ENCODE measurements at regions not wholly inside any gene's neighbourhood (a gene's known extent, or its start where the extent isn't known, plus 50 kb on each side); places are given as distances from the start of the nearest gene placed in this dataset.
"Not testable (repeated sequence)": the region's sequence is repeated elsewhere in the genome, so short reads cannot be mapped to it uniquely, and the experiment has no call there.

GRCh38 chr2:153299809-153300208, 178.8 kb downstream of the RPRM start:
- DNase-seq: no peak

DNA sequence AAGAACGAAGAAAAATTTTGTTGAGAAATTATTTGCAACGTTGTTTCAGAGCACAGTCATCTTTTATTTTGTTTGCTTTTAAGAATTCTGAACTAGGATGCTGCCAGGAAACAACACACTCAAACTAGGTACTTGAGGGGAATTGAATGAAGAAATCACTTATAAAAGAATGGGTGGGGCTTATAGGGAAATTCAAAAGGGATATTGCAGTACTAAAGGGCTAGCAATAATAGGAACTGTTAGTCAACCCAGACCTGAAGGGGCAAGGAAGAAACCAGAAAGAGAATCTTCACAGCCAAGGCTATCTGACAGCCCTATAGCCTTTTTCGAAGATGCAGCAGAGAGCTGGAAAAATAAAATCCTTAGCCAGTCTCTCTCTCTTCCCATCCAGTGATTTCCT, 179.3 kb downstream of the RPRM start:
- DNase-seq: no peak

GRCh38 chr2:153294199-153294786, 184.3 kb downstream of the RPRM start:
- DNase-seq: no peak

- peak in 1 of 5 experiments; percentile 5 for DNase-seq
Observed at GRCh38 chr2:153291718-153292117, 186.8 kb downstream of the RPRM start.

DNA sequence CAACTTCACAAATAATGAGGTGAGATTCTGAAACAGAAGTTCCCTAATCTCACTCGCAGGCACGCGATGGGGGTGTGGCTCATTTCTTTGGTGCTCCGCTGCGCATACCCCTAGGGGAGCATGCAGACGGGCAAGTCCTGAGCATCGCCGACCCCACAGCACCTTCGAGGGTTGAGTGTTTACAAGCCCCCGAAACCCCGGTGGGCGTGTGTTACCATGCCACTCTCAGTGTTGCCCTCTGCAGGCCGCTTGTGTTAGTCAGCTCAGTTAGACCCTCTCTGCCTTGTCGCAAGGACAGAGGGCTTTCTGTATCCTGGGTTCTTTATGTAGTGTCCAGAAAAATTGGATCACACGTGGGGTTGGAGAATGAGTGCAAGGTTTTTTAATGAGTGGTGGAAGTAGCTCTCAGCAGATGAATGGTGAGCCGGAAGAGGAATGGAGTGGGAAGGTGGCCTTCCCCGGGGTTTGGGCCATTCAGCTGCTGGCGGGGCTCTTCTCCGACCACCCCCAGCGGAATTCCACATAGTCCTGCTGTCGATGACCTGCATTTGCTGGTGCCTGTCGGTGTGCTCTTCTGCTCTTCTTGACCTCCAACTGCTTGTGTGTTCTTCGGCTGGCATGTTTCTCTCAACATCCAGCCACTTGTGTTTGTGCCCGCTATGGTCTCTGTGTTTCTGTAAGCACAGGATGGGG, 191.3 kb downstream of the RPRM start:
- no peak for DNase-seq

DNA sequence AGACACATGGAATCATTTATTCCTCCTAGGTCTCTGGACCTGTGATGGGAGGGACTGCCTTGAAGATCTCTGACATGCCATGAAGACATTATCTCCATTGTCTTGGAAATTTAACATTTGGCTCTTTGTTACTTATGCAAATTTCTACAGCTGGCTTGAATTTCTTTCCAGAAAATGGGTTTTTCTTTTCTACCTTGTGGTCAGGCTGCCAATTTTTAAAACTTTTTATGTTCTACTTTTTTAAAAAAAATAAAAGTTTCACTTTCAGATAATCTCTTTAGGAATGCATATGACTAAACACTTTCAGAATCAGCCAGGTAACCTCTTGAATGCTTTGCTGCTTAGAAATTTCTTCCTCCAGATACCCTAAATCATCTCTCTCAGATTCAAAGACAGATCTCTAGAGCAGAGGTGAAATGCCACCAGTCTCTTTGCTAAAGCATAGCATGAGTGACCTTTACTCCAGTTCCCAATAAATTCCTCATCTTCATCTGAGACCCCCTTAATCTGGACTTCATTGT, 209.6 kb downstream of the RPRM start:
- DNase-seq: no peak

DNA sequence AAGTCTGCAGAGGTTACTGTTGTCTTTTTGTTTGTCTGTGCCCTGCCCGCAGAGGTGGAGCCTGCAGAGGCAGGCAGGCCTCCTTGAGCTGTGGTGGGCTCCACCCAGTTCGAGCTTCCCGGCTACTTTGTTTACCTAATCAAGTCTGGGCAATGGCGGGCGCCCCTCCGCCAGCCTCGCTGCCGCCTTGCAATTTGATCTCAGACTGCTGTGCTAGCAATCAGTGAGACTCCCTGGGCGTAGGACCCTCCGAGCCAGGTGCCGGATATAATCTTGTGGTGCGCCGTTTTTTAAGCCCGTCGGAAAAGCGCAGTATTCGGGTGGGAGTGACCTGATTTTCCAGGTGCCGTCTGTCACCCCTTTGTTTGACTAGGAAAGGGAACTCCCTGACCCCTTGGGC, 221.7 kb downstream of the RPRM start:
- not testable (repeated sequence) for DNase-seq

GRCh38 chr2:153246636-153247035, 231.9 kb downstream of the RPRM start:
- not testable (repeated sequence) for DNase-seq

DNA sequence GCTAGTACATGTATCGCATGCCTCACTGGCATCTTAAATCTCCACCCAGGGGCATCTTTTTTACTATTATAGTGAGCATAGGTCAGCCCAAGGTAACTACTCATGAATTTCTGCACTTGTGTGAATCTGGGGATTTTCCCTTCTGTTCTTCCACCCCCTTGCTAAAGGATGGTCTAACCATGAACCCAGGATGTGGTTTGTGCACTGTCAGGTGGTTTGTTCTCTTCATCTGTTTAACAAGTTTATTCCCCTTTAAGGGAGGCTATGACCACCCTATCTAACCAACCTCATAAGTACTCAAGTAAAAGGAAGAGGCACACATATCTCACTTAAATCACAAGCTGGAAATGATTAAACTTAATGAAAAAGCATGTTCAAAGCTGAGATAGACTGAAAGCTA, 243.0 kb downstream of the RPRM start:
- DNase-seq: peak in 2 of 5 experiments; percentile 13 to 89

DNA sequence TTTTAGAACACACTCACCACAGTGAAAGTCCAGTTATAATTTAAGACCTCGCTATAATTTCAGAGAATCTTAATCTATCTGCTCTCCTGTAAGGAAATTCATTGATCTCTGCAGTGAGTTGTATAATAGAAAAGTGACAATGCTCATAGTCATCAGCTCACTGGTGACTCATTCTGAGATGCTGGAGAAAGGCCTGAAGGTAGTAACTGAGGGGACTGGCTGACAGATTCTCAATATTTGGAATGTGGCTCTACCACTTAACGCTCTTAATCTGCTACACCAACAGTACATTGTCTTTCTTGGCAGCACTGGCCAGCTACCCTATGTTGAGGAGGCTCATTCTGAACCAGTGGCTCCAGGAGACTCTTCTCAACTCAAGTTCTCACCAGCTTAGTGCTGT, 246.1 kb downstream of the RPRM start:
- no peak for DNase-seq

GRCh38 chr2:153230977-153231376, 247.6 kb downstream of the RPRM start:
- DNase-seq: no peak

- DNase-seq: no peak
Observed at GRCh38 chr2:153228904-153229303, 249.7 kb downstream of the RPRM start.

DNA sequence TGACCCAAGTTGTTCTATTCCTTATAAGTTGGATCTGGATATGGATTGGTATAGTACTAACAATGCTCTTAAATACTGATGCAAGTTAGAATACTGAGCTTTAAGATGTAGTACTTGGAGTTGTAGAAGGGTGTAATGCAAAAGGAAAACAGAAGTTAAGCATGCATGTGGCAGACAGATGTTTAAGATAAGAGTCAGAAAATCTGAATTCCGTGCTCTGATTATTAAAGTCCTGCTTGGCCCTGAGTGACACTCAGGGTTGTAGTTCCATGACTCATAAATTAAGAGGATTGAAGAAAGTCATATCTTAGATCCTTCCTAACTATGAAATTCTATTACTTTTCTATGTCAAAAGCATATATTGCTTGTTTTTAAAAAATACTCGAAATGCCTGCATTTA, 250.6 kb downstream of the RPRM start:
- no peak for DNase-seq

DNA sequence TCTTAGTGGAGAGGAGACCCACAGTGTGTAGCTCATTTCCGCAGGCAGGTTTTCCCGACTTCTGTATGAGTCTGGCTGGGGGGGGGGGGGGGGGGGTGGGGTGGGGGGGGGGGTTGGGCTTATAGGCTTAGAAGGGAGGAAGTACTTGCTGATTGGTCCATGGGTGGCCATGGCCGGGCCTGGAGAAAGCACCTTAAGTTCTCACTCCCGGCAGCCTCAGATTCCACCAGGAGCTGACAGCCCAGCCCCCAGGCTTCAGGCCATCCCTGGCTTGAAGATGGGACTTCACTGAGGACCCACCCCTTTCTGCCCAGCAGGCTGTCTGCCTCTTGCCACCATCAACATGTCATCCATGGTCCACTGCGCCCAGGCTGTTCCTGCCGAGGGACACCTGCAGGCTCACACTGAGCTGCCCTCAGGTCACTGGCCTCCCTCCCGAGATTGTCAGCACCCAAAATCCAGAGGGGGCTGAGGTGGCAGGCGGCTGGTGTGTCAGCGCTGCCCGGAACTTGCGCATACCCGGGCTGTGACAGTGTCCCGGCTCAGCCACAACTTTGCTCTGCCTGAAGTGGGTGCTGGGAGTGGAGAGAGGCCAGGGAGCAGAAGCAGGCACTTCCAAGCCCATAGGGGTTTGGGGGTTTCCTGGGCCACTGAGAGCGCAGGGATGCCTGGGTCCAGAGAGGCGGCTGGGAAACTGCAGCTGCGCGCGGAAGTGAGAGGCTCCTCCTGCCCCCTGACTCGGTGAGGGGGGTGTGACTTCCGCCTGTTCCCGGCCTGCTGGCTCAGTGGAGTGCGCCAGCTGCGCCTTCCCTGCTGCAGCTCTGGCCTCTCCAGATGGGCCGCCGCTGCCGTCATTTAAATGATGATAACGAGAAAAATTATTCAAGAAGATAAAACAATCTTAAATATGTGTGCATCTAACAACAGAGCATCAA, 256.1 kb downstream of the RPRM start:
- no peak for DNase-seq

- DNase-seq: no peak
Observed at GRCh38 chr2:153221506-153221905, 257.1 kb downstream of the RPRM start.

GRCh38 chr2:153221087-153221486, 257.5 kb downstream of the RPRM start:
- DNase-seq: no peak

DNA sequence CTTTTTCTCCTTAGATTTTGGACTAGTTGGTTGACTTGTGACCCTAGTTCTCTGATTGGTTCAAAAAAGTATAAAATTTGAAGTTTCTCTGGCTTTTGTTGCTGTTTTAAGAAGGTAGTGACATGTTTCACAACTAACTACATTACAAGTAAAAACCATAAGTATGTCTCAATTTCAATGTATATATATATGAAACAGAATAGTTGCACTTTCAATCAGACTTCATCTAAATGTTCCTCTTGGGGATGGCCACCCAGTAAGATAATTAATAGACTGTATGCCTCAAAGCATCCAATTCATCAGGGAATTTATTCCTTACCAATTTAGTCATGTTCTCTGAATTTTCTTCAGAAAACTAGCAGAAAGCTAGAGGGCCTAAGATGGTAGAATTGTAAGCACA, 259.7 kb downstream of the RPRM start:
- no peak for DNase-seq

DNA sequence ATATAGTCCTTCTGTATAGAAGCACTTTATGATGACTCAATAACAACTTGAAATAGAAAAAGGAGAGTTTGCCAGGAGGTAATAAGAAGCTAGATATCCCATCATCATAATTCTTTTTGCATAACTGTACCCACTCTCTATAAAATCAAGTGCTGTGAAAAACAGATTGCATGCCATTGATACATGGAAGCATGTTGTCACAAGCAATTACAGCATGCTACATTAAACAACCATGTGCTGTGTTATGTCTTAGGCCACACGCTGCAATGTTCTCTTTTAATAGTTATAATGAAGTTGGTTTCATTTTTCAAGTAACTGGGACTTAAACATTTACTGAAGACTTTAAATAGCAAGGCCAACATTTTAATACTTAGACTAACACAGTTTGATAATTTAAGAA, 264.2 kb downstream of the RPRM start:
- no peak for DNase-seq

GRCh38 chr2:153213022-153213421, 265.5 kb downstream of the RPRM start:
- no peak for DNase-seq

- DNase-seq: no peak
Observed at GRCh38 chr2:153197402-153198386, 280.9 kb downstream of the RPRM start.

- DNase-seq: no peak
Observed at GRCh38 chr2:153196378-153197058, 282.0 kb downstream of the RPRM start.

GRCh38 chr2:153195342-153195741, 283.2 kb downstream of the RPRM start:
- DNase-seq: no peak
